ENCODE measurements at regions not wholly inside any gene's neighbourhood (a gene's known extent, or its start where the extent isn't known, plus 50 kb on each side); places are given as distances from the start of the nearest gene placed in this dataset.

- TF ChIP-seq CTCF (IDR thresholded peaks at IDR 0.05; ENCODE audit: borderline replicate concordance, control extremely low read depth, extremely low read depth, insufficient read depth, missing control alignments) = no peak
- DNase-seq (ENCODE audit: low spot score) = no peak
- in situ Hi-C loops (cut with MboI; ENCODE audit: low sequenced_read_pairs, unreplicated experiment) = no loop called here
Observed at GRCh38 chr1:104991702-104992101, 1242.0 kb downstream of the AMY1C start.

DNA sequence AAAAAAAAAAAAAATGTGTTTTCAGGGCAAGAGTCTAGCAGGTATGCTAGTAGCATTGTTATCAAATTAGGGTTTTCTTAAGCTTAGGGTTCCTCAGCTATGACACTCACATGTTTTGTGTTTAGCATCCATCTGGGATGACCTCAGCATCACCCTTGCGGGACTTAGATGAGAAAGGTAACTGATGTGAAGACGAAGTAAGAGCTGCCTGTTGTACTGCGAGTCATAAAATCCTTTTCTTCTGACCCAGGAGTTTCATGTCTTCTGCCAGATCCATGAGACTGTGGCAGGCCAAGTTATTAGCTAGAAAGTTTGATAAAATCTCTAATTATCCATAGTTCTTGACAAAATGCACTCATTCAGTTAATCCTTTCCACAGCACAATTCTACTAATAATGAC, 1251.1 kb downstream of the AMY1C start:
- in situ Hi-C loops (cut with MboI; ENCODE audit: low sequenced_read_pairs, unreplicated experiment) = no loop called here
- no peak for TF ChIP-seq CTCF (IDR thresholded peaks at IDR 0.05; ENCODE audit: borderline replicate concordance, control extremely low read depth, extremely low read depth, insufficient read depth, missing control alignments)
- DNase-seq (ENCODE audit: low spot score) = no peak

DNA sequence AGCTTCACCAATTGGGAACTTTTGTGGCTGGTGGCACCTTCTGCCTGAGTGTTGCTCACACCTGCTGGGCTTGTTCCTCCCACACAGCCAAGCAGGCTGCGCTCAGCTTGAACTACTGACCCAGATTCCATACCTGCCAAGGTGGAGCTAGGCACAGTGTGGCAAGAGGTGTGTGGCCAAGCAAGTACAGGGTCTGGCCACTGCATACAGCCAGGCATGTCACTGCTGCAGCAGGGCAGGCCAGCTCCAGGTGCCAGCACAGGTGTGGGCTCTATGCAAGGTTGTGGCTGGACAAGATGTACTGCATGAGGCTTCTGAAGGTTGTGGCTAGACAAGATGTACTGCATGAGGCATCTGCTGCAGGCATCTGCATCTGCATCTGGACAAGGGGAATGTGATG, 1254.8 kb downstream of the AMY1C start:
- in situ Hi-C loops (cut with MboI; ENCODE audit: low sequenced_read_pairs, unreplicated experiment) = no loop called here
- no peak for DNase-seq (ENCODE audit: low spot score)
- no peak for TF ChIP-seq CTCF (IDR thresholded peaks at IDR 0.05; ENCODE audit: borderline replicate concordance, control extremely low read depth, extremely low read depth, insufficient read depth, missing control alignments)

DNA sequence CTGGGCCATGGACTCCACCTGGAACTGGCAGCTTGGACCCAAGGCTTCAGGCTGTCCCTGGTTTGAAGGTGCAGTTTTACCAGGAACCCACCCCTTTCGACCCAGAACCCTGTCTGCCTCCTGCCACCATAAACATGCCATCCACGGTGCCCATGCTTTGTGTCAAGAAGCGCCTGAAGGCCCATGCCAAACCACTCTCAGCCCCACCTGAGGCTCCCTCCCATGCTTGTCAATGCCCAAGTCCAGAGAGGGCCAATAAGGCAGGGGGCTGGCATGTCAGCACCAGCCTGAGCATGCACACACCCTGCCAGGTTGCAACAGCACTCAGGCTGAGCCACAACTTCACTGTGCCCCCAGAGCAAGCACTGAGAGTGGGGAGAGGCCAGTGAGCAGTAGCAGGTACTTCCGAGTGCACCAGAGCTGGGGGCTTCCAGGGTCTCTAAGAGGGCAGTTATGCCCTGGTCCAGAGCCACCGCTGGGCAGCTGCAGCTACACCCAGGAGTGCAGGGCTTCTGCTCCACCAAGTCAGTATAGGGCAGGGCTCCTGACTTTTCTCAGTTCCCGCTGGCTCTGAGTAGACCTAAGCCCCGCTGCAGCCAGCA, 1256.0 kb downstream of the AMY1C start:
- DNase-seq (ENCODE audit: low spot score) = no peak
- in situ Hi-C loops (cut with MboI; ENCODE audit: low sequenced_read_pairs, unreplicated experiment) = no loop called here
- TF ChIP-seq CTCF (IDR thresholded peaks at IDR 0.05; ENCODE audit: borderline replicate concordance, control extremely low read depth, extremely low read depth, insufficient read depth, missing control alignments) = no peak

DNA sequence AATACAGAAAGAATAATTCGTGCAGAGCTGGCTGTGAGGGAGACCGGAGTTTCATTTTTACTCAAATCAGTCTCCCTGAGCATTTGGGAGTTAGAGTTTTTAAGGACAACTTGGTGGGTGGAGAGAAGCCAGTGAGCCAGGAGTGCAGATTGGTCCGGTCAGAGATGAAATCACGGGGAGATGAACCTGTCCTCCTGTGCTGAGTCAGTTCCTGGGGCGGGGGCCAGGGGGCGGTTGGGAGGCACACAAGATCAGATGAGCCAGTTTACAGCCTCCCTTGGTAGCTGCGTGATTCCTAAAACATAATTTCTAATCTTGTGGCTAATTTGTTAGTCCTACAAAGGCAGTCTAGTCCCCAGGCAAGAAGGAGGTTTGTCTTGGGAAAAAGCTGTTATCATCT, 1267.9 kb downstream of the AMY1C start:
- in situ Hi-C loops (cut with MboI; ENCODE audit: low sequenced_read_pairs, unreplicated experiment) = no loop called here
- no peak for TF ChIP-seq CTCF (IDR thresholded peaks at IDR 0.05; ENCODE audit: borderline replicate concordance, control extremely low read depth, extremely low read depth, insufficient read depth, missing control alignments)
- DNase-seq (ENCODE audit: low spot score) = no peak

- no peak for DNase-seq (ENCODE audit: low spot score)
- in situ Hi-C loops (cut with MboI; ENCODE audit: low sequenced_read_pairs, unreplicated experiment) = no loop called here
- no peak for TF ChIP-seq CTCF (IDR thresholded peaks at IDR 0.05; ENCODE audit: borderline replicate concordance, control extremely low read depth, extremely low read depth, insufficient read depth, missing control alignments)
Observed at GRCh38 chr1:105023719-105024118, 1274.0 kb downstream of the AMY1C start.

Data from GM13976 (cell line).